Stimulated activated memory B cell treated with anti-CD40 and anti-IgM and Interleukin-4, amounts not matched to agents 10 μg/mL and 1 μg/mL and 100 μg/mL, for 72 hours (primary cell): ENCODE measurements at regions not wholly inside any gene's neighbourhood (a gene's known extent, or its start where the extent isn't known, plus 50 kb on each side); places are given as distances from the start of the nearest gene placed in this dataset.
"Not testable (repeated sequence)": the region's sequence is repeated elsewhere in the genome, so short reads cannot be mapped to it uniquely, and the experiment has no call there.

Source experiments
- ATAC-seq: fragments of 150-1000 bp; cut with Tn5 transposase; 2 replicates; pipeline ENCODE4 v1.10.0; 2021
- H3K27ac Mint-ChIP-seq: one replicate; pipeline ENCODE4 v1.8.0; 2022; ENCODE audit warnings: mild to moderate bottlenecking, mixed read lengths
- H3K27me3 Mint-ChIP-seq: one replicate; pipeline ENCODE4 v1.8.0; 2022; ENCODE audit warnings: mixed read lengths
- H3K36me3 Mint-ChIP-seq: one replicate; pipeline ENCODE4 v1.8.0; 2022; ENCODE audit warnings: mixed read lengths
- H3K4me1 Mint-ChIP-seq: one replicate; pipeline ENCODE4 v1.8.0; 2022; ENCODE audit warnings: mixed read lengths
- H3K4me3 Mint-ChIP-seq: one replicate; pipeline ENCODE4 v1.8.0; 2022; ENCODE audit warnings: mild to moderate bottlenecking, moderate library complexity, mixed read lengths
- H3K9me3 Mint-ChIP-seq: one replicate; pipeline ENCODE4 v1.8.0; 2022; ENCODE audit warnings: mixed read lengths

GRCh38 chr2:97344937-97345336 lies 232.0 kb downstream of the ANKRD36 start:
- H3K36me3 Mint-ChIP-seq, H3K4me3 Mint-ChIP-seq, H3K4me1 Mint-ChIP-seq, H3K9me3 Mint-ChIP-seq, H3K27me3 Mint-ChIP-seq, H3K27ac Mint-ChIP-seq, ATAC-seq: not testable (repeated sequence)

DNA sequence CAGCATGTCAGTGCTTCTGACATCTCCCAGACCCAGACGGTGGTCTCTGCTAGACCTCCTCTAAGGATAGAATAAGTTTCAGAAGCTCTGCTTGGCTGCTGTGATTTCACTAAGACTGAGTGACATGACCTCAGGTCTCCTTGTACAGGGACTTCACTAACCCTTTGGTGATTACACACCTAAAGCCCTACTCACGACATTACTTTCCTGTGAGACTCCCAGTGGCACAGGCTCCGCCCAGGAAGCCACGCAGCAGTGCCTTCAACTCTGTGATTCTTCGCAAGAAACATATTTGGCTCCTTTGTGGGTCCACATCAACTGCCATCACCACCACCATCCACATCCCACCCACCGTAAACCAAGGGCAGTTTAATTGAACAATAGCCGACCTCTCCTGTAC lies 220.7 kb downstream of the ANKRD36 start:
- H3K27ac Mint-ChIP-seq, H3K36me3 Mint-ChIP-seq, H3K9me3 Mint-ChIP-seq, H3K4me3 Mint-ChIP-seq, H3K4me1 Mint-ChIP-seq, H3K27me3 Mint-ChIP-seq: not testable (repeated sequence)
- peak; percentile 80 for ATAC-seq

GRCh38 chr2:97332184-97332583 lies 219.2 kb downstream of the ANKRD36 start:
- not testable (repeated sequence) for H3K27ac Mint-ChIP-seq, H3K4me1 Mint-ChIP-seq, H3K27me3 Mint-ChIP-seq, H3K9me3 Mint-ChIP-seq, H3K36me3 Mint-ChIP-seq, H3K4me3 Mint-ChIP-seq
- peak; percentile 85 for ATAC-seq

GRCh38 chr2:97321936-97322713 lies 209.2 kb downstream of the ANKRD36 start:
- not testable (repeated sequence) for H3K27me3 Mint-ChIP-seq, H3K36me3 Mint-ChIP-seq, H3K4me1 Mint-ChIP-seq, H3K4me3 Mint-ChIP-seq, H3K9me3 Mint-ChIP-seq, ATAC-seq, H3K27ac Mint-ChIP-seq

GRCh38 chr2:97315358-97315757 lies 202.4 kb downstream of the ANKRD36 start:
- H3K36me3 Mint-ChIP-seq, H3K4me1 Mint-ChIP-seq: not testable (repeated sequence)

DNA sequence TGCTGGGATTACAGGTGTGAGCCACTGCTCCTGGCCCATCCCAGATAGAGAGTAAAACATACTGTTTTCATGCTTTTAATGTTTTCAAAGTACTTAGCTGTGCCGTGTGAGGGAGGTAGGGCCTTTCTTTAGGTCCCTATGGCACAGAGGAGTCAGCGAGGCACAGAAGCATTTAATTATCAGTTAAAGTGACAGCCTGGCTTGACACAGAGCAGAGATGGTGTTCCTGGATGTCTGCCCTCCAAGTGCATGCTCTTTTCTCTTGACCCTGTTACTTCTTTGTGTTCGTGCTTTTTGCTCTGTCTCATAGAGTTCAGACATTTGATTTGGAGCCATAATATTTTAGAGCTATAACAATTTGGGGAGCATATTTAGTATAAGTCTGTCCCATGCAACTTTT lies 199.5 kb downstream of the ANKRD36 start:
- ATAC-seq: not testable (repeated sequence)

More at GRCh38 chr2:97315358-97315757, 202.4 kb downstream of the ANKRD36 start:
- ATAC-seq, H3K9me3 Mint-ChIP-seq, H3K27me3 Mint-ChIP-seq, H3K27ac Mint-ChIP-seq, H3K4me3 Mint-ChIP-seq: not testable (repeated sequence)

GRCh38 chr2:97305426-97305825 lies 192.5 kb downstream of the ANKRD36 start:
- H3K27me3 Mint-ChIP-seq, H3K4me3 Mint-ChIP-seq, ATAC-seq, H3K27ac Mint-ChIP-seq, H3K36me3 Mint-ChIP-seq, H3K4me1 Mint-ChIP-seq, H3K9me3 Mint-ChIP-seq: not testable (repeated sequence)

More for the DNA sequence above, 199.5 kb downstream of the ANKRD36 start:
- H3K36me3 Mint-ChIP-seq, H3K27ac Mint-ChIP-seq, H3K27me3 Mint-ChIP-seq, H3K9me3 Mint-ChIP-seq, H3K4me1 Mint-ChIP-seq, H3K4me3 Mint-ChIP-seq: not testable (repeated sequence)

DNA sequence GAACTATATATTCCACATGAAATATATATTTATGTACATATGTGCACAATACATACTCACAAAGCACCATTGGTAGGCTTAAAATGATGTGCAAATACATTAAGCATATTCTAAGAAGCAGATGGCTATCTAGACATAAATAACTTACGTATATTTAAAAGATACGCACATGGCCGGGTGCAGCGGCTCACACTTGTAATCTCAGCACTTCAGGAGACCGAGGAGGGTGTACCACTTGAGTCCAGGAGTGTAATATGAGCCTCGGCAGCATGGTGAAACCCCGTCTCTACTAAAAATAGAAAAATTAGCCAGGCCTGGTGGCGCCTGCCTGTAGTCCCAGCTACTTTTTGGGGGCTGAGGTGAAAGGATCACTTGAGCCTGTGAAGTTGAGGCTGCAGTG lies 189.9 kb downstream of the ANKRD36 start:
- not testable (repeated sequence) for H3K9me3 Mint-ChIP-seq, H3K27ac Mint-ChIP-seq, H3K36me3 Mint-ChIP-seq, H3K4me3 Mint-ChIP-seq, ATAC-seq, H3K27me3 Mint-ChIP-seq, H3K4me1 Mint-ChIP-seq

GRCh38 chr2:97301771-97302170 lies 188.8 kb downstream of the ANKRD36 start:
- not testable (repeated sequence) for H3K4me3 Mint-ChIP-seq, H3K27me3 Mint-ChIP-seq, H3K9me3 Mint-ChIP-seq, H3K36me3 Mint-ChIP-seq, H3K27ac Mint-ChIP-seq, ATAC-seq, H3K4me1 Mint-ChIP-seq
